A549 (cell line): ENCODE measurements at regions not wholly inside any gene's neighbourhood (a gene's known extent, or its start where the extent isn't known, plus 50 kb on each side); places are given as distances from the start of the nearest gene placed in this dataset.

Experiments used
- ATAC-seq, 2 experiments: fragments of 200-7000 bp in 1 of 2; fragments of >200 bp in 1 of 2; cut with Nextera tagmentation in 1 of 2; cut with Tn5 transposase in 1 of 2; 3 replicates each; pipeline versions ENCODE4 v1.8.0 to v1.9.1; 2018 to 2020; ENCODE audit warnings: mild to moderate bottlenecking in 1 of 2, moderate library complexity in 1 of 2
- CTCF ChIA-PET: fragments of 300-600 bp; sonication (Branson Sonifier 250); formaldehyde crosslinking; extraction: SDS; loops from one replicate; lab custom pipeline; 2021; ENCODE audit warnings: antibody characterized with exemption, inconsistent platforms; lab: Yijun Ruan, JAX
- POLR2A ChIA-PET: fragments of 350-600 bp; formaldehyde crosslinking; extraction: SDS; loops from one replicate; lab custom pipeline; 2021; ENCODE audit warnings: antibody characterized with exemption, inconsistent platforms; lab: Yijun Ruan, JAX
- DNase-seq, 2 experiments: peaks; one replicate each; pipeline versions ENCODE4 v3.0.0 to v3.0.0-alpha.2; 2011 to 2016; ENCODE audit warnings: low read depth in 1 of 2, low spot score in 1 of 2
- FAIRE-seq: peaks from 2 replicates; lab custom pipeline; 2011; peaks lifted over from hg19 to GRCh38; lab: Jason Lieb, UNC
- H3K27ac ChIP-seq, 2 experiments: fragments of >200 bp; sonication (Bioruptor Twin); formaldehyde crosslinking; 3 replicates each; pipeline ENCODE4 v1.5.1; 2016 to 2017
- H3K4me1 ChIP-seq: fragments of >200 bp; sonication (Bioruptor Twin); formaldehyde crosslinking; 3 replicates; pipeline ENCODE4 v1.6.1; 2016
- H3K4me2 ChIP-seq: fragments of >200 bp; sonication (Bioruptor Twin); formaldehyde crosslinking; 3 replicates; pipeline ENCODE4 v1.6.1; 2016
- H3K4me3 ChIP-seq: fragments of >200 bp; sonication (Bioruptor Twin); formaldehyde crosslinking; 3 replicates; pipeline ENCODE4 v1.5.1; 2016
- H3K9me3 ChIP-seq: fragments of >200 bp; sonication (Bioruptor Twin); formaldehyde crosslinking; 3 replicates; pipeline ENCODE4 v1.6.1; 2016
- CBX8 ChIP-seq: fragments of 200-600 bp; sonication (generic); IDR thresholded peaks from 2 replicates; pipeline ENCODE4 v1.6.1; 2016
- CTCF ChIP-seq: fragments of >200 bp; sonication (Bioruptor Twin); formaldehyde crosslinking; IDR thresholded peaks from 3 replicates; pipeline ENCODE4 v1.5.1; 2016
- ESRRA ChIP-seq: fragments of 150-350 bp; IDR thresholded peaks from 2 replicates; pipeline ENCODE4 v1.6.1; 2014; ENCODE audit warnings: mild to moderate bottlenecking, low read length, borderline replicate concordance
- FOSL2 ChIP-seq, 2 experiments: fragments of 450-650 bp in 1 of 2; fragments of >200 bp in 1 of 2; sonication (Bioruptor Twin) in 1 of 2; formaldehyde crosslinking; IDR thresholded peaks; 2 replicates each; pipeline versions ENCODE4 v1.5.0 to v1.6.1; 2016 to 2020; ENCODE audit warnings: mild to moderate bottlenecking in 1 of 2, moderate library complexity in 1 of 2
- GATA3 ChIP-seq: IDR thresholded peaks from 2 replicates; pipeline ENCODE4 v1.6.1; 2012; ENCODE audit warnings: borderline replicate concordance
- HES2 ChIP-seq: fragments of >200 bp; sonication (Bioruptor Twin); formaldehyde crosslinking; IDR thresholded peaks from 2 replicates; pipeline ENCODE4 v1.6.1; 2016
- HEYL ChIP-seq: fragments of 250-450 bp; sonication (Bioruptor Pico); IDR thresholded peaks from 2 replicates; pipeline ENCODE4 v1.8.0; 2021; ENCODE audit warnings: mild to moderate bottlenecking, moderate library complexity
- HOXA7 ChIP-seq: fragments of 250-450 bp; sonication (Bioruptor Pico); IDR thresholded peaks from 2 replicates; pipeline ENCODE4 v1.5.0; 2020; ENCODE audit warnings: mild to moderate bottlenecking, moderate library complexity
- KDM5A ChIP-seq: fragments of 200-600 bp; sonication (generic); IDR thresholded peaks from 2 replicates; pipeline ENCODE4 v1.6.1; 2016; ENCODE audit warnings: antibody characterized with exemption, mild to moderate bottlenecking
- MAX ChIP-seq: IDR thresholded peaks from 2 replicates; pipeline ENCODE4 v1.6.1; 2012
- PBX3 ChIP-seq: IDR thresholded peaks from 2 replicates; pipeline ENCODE4 v1.6.1; 2012
- POLR2A ChIP-seq: IDR thresholded peaks from 2 replicates; pipeline ENCODE4 v1.6.1; 2012; ENCODE audit warnings: mild to moderate bottlenecking, low read length
- RAD21 ChIP-seq, 2 experiments: fragments of >200 bp in 1 of 2; sonication (Bioruptor Twin) in 1 of 2; formaldehyde crosslinking in 1 of 2; IDR thresholded peaks in 1 of 2; conservative IDR thresholded peaks in 1 of 2; 2 replicates in 1 of 2; 3 replicates in 1 of 2; pipeline ENCODE4 v1.6.1; 2012 to 2018; ENCODE audit warnings: inconsistent platforms in 1 of 2
- REST ChIP-seq: fragments of 200-600 bp; sonication (generic); IDR thresholded peaks from 2 replicates; pipeline ENCODE4 v1.6.1; 2016; ENCODE audit warnings: antibody characterized with exemption, mild to moderate bottlenecking, moderate library complexity
- RNF2 ChIP-seq: fragments of 200-600 bp; sonication (generic); IDR thresholded peaks from 2 replicates; pipeline ENCODE4 v1.6.1; 2016; ENCODE audit warnings: low read depth, mild to moderate bottlenecking, antibody characterized with exemption, moderate library complexity, borderline replicate concordance
- SMC3 ChIP-seq: fragments of >200 bp; sonication (Bioruptor Twin); formaldehyde crosslinking; IDR thresholded peaks from 3 replicates; pipeline ENCODE4 v1.6.1; 2018; ENCODE audit warnings: inconsistent platforms
- USF2 ChIP-seq: fragments of 450-650 bp; IDR thresholded peaks from 2 replicates; pipeline ENCODE4 v1.6.1; 2014; ENCODE audit warnings: antibody characterized with exemption
- ZNF302 ChIP-seq: fragments of 250-450 bp; sonication (Bioruptor Pico); IDR thresholded peaks from 2 replicates; pipeline ENCODE4 v1.9.0; 2021; ENCODE audit warnings: inconsistent platforms, mild to moderate bottlenecking, moderate library complexity
- ZSCAN20 ChIP-seq: fragments of 250-450 bp; sonication (Bioruptor Pico); IDR thresholded peaks from 2 replicates; pipeline ENCODE4 v1.8.0; 2022; ENCODE audit warnings: mild to moderate bottlenecking, moderate library complexity
- WGBS: methylation state at CpG from one replicate; pipeline ENCODE4 v1.1.6; 2017; ENCODE audit errors: missing lambda C conversion rate; 5-methylcytosine and 5-hydroxymethylcytosine counted together

- no peak for TF ChIP-seq CBX8
- no peak for TF ChIP-seq ZNF302 (CRISPR knock-in tag)
- no peak for TF ChIP-seq CTCF
- TF ChIP-seq ZSCAN20 (CRISPR knock-in tag) = no peak
- TF ChIP-seq HOXA7 (CRISPR knock-in tag) = no peak
- TF ChIP-seq HES2 = no peak
These were observed 184.1 kb downstream of the PCDH17 start (continued) for GRCh38 chr13:57815600-57815999.

GRCh38 chr13:57820924-57821323, 189.4 kb downstream of the PCDH17 start:
- ChIA-PET CTCF (no interaction called here), POLR2A (no interaction called here)
- FAIRE-seq (no peak), DNase-seq (no peak), ATAC-seq (no peak)
- Histone ChIP-seq H3K27ac (no peak overlapping the region), H3K9me3 (no peaks in the 10 kb centered on the region), H3K4me2 (no peak overlapping the region), H3K4me3 (no peak overlapping the region), H3K4me1 (no peaks in the 10 kb centered on the region)
- TF ChIP-seq RNF2 = no peak
- TF ChIP-seq PBX3 = no peak
- TF ChIP-seq GATA3 = no peak
- TF ChIP-seq RAD21 (conservative IDR thresholded peaks at IDR 0.05 in 1 of 2, IDR thresholded peaks at IDR 0.05 in 1 of 2) = no peak
- TF ChIP-seq SMC3 = no peak
- no peak for TF ChIP-seq FOSL2 (IDR thresholded peaks at IDR 0.05)
- TF ChIP-seq FOSL2 (CRISPR knock-in tag; IDR thresholded peaks at IDR 0.05) = no peak
- TF ChIP-seq REST = no peak
- no peak for TF ChIP-seq MAX
- no peak for TF ChIP-seq ESRRA
- TF ChIP-seq USF2 = no peak
- TF ChIP-seq POLR2A = no peak
- 0% methylated on average over 1 of the region's 1 CpG for WGBS

- H3K4me3 ChIP-seq = no peak overlapping the region
- WGBS = 30% methylated on average over 2 of the region's 2 CpGs
- no peak overlapping the region for H3K27ac ChIP-seq
- ChIA-PET POLR2A (no interaction called here), CTCF (no interaction called here)
- TF ChIP-seq HEYL (CRISPR knock-in tag) (no peak), KDM5A (no peak)
- H3K4me1 ChIP-seq = no peaks in the 10 kb centered on the region
- no peaks in the 10 kb centered on the region for H3K9me3 ChIP-seq
- DNase-seq = no peak
- no peak for ATAC-seq
- FAIRE-seq = no peak
- no peak overlapping the region for H3K4me2 ChIP-seq
These were observed 192.2 kb downstream of the PCDH17 start for GRCh38 chr13:57823704-57824103.
